GM12878 (cell line): ENCODE measurements at regions not wholly inside any gene's neighbourhood (a gene's known extent, or its start where the extent isn't known, plus 50 kb on each side); places are given as distances from the start of the nearest gene placed in this dataset.

Experiments
- CUX1 ChIP-seq: IDR thresholded peaks from 2 replicates; pipeline ENCODE4 v1.6.1; 2012; ENCODE audit warnings: improper control_type of control experiment, low read depth, low read length; ENCODE audit not compliant: insufficient replicate concordance
- E2F4 ChIP-seq: IDR thresholded peaks from 2 replicates; pipeline ENCODE4 v1.6.1; 2012; ENCODE audit warnings: low read depth, low read length, improper control_type of control experiment
- NKRF ChIP-seq: fragments of 450-650 bp; conservative IDR thresholded peaks from 2 replicates; pipeline ENCODE4 v1.6.1; 2017; ENCODE audit warnings: mild to moderate bottlenecking, moderate library complexity
- POU2F2 ChIP-seq: IDR thresholded peaks from 3 replicates; pipeline ENCODE4 v1.6.1; 2011; ENCODE audit warnings: low read depth, mild to moderate bottlenecking, low read length, borderline replicate concordance
- RAD51 ChIP-seq: fragments of 450-650 bp; IDR thresholded peaks from 2 replicates; pipeline ENCODE4 v1.6.1; 2016; ENCODE audit warnings: moderate library complexity, mild to moderate bottlenecking, inconsistent platforms
- TCF7 ChIP-seq: IDR thresholded peaks from 2 replicates; pipeline ENCODE4 v1.6.1; 2014; ENCODE audit warnings: antibody characterized with exemption, borderline replicate concordance

- no peak for TF ChIP-seq CUX1
- no peak for TF ChIP-seq E2F4
- no peak for TF ChIP-seq RAD51
- TF ChIP-seq TCF7: no peak
- no peak for TF ChIP-seq NKRF
- TF ChIP-seq POU2F2: no peak
Measured at GRCh38 chr2:21294446-21294845, 170.7 kb downstream of the TDRD15 start (continued).
